ENCODE measurements at regions not wholly inside any gene's neighbourhood (a gene's known extent, or its start where the extent isn't known, plus 50 kb on each side); places are given as distances from the start of the nearest gene placed in this dataset.

DNA sequence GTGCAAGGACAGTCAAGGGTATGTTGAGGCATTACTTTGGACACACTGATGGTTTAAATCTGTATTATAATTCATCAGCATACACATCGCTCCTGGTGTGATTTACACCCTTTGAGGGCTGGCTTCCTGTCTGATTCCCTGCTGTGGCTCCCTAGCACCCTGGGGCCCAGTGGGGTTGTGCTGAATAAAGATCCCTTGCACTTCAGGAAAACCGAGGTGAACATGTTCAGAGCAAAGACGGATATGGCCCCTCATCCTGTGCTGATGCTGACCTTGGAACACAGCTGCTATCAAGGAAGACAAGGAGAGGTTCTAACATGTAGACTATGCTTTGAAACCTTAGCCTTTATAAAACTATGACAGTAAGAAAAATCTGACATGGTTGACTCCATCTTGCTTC is 84.6 kb upstream of the UNC5B start:
- DNase-seq = no peak

DNA sequence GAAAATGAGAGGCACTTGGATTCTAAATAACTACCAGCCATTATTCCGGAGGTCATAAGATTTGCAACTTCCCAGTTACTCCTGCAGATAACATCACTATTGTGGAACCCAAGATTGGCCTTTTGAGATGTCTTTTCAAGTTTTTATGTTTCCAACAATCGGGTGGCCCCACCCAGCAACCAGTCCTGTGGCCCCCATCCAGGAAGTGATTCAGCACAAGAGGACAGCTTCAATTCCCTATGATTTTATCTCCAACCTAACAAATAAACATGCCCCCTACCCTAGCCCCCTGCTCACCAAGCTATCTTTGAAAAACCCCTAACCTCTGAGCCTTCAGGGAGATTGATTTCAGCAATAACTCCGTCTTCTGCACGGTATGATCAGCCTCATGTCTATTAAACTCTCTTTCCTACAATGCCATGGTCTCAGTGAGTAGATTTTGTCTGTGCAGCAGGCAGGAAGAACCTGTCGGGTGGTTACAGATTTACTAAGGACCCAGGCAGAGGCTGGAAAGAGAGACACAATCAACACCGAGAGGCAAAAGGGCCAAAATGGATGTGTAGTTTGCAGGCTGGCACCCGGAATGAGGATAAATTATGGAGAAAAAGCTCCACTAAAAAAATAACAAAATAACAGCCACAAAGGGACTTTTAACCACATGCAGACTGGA is 83.9 kb upstream of the UNC5B start:
- DNase-seq = no peak

DNA sequence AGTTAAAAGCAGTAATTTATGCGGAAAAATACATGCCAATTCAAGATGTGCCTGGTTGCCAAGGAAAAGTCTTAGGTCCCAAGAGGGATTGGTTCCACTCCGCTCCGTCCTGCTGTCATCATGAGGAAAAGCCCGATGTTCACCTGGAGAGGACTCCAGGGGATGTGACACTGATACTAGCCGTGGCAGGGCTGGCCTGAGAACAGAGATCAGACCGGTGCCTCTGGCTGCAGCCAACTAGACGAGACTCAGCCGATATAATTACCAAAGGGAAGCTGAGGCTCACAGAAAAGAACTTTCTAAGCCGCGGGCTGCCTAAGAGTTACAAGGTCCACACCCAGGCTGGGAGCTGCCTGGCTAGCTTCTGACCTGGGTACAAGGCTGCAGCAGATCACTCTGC is 81.3 kb upstream of the UNC5B start:
- no peak for DNase-seq

DNA sequence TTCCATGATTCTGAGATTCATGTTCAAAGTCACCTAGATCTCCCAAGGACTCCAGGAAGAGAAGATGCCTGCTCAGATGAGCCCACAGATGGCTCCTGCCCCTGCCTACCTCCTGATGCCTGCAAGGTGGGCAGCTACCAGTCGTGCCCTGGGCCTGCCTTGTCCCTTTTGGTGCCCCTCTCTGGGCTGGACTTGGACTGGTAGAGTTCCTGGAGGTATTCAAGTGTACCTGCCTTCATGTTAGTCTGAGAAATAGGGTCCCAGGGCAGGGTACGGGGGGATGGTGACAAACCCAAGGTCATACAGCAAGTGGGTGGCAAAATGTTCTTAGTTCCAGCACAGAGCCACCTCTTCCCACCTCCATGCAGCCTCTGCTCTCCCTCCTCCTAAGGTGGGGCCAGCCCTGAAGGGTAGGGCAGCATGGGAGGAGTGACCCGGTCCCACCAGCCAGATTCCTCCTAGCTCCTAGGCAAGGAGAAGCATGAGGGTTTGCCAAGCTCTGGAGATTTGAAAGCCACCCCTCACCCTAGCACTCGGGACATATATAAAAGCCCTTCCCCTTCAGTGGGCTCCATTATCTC is 80.8 kb upstream of the UNC5B start:
- no peak for DNase-seq

DNA sequence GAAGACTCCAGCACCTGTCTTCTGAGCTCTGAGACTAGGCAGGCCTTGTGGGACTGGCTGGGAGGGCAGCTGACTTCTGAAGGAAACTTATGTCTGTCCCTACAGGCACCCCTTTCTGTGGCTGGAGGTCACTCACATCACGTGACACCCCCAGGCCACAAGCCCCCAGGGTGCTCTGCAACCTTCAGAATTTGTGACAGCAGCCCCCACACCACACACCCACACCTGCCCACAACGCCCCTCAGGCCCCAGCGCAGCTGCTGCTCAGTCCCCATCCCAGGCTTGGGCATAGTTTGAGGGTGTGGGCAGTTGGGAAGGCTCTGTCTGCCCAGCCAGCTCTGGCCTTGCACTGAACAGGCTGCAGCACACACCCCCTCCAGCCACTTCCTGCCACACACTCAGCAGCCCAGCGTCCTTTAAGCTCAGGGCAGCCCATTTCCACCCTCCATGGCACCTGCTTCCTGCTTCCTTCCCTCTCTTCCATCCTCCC is 80.0 kb upstream of the UNC5B start:
- DNase-seq = no peak

DNA sequence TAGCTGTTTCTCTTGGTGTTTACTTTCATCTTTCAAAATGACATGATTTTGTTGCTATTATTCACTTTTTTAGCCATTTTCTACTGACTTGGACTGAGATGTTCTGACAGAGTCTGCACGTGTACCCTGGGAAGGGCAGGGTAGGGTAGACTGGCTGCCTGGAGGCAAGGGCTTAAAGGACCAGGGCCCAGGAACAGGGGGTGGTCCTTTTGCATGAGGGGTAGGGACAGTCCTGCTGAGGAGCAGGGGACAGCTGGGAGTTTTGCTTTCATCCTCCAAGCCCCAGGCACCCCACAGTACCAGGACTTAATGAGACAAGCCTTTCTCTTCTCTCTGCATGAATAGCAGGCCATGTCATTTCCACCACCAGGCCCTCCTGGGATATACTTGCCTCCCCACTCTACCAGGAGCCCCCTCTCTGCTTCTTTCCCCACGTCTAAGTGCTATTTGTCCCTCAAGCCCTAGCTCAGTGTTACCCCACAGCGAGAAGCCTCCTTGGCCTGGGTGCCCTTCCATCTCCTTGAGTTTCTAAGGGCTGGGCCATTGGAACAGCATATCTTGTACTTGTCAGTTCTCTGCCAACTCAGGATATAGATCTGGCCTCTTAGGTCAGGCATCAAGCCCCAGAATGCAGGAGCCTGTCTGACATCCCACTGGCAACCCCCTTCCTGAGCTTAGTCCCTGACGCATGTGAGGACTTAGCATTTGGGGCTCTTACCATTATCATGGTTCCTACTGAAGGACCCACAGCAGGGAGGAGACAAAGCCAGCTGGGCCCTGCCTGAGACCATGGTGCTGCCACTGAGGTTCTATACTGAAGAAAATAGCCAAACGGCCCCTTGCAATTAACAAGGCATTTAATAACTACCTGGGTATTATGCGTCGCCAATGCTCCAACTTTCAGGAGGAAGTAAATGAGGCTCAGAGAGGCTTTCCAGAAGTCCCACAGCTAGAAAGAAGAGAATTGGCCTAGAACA is 78.4 kb upstream of the UNC5B start:
- DNase-seq = no peak

DNA sequence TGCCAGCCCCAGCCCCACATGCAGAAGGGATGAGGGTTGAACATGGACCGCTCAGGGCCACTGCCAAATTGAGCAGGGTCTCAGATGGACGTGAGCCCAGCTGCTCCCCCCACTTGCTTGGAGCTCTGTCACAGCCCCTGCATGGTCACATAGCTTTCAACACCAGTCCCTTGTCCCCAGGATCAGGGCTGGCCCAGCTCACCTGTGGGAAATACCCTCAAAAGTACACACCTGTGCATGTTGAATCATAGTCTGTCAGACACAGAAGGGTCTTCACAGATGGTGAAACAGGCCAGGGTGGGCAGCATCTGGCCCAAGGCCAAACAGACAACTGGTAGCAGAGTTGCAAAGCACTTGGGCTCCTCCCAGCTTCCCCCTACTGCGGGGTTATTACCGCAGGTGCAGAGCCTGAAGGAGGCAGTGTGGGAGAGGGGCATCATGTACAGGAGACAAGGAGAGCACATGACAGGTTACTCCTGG is 77.6 kb upstream of the UNC5B start:
- no peak for DNase-seq

DNA sequence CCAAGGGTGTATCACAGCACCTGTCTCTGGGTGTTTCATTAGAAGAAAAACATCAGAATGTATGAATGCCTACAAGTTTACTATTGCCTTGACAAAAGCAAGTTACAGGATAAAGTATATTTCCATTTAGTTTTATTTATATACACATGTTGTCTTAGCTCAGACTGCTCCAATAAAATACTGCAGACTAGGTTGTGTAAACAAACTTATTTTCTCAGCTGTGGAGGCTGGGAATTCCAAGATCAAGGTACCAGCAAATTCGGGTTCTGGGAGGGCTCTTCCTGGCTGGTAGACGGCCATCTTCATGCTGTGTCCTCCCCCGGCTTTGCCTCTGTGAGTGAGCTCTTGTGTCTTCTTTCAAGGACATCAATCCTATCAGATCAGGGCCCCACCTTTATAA is 77.1 kb upstream of the UNC5B start:
- no peak for DNase-seq

DNA sequence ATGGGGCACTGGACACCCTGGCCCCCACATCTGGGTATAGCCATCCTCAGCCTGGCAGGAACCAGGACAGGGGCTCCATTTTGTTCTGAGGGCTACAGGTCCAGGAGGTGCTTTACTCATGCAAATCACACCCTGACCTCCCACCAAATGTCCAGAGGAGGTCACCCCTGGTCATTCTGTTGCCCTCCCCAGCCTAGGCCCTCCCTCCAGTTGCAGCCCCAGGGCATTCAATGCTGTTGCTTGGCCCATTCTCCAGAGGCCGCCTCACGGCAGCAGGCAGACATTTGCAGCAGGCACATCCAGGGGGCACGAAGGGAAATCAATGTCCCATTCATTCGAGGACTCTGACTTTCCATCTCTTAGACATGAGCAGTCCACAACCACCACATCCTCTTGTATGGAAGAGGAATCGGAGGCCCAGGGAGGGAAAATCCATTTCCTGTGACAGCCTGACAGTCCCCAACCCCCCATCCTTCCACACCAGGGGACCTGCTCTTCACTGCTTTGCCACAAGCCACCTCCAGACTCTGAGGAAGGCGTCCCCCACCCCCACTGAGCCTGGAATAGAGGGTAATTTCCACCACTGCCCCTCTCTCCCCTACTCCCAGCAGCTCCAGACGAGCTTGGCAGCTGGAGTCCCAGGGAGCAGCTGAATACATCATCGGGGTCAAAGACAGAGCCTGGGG is 76.2 kb upstream of the UNC5B start:
- no peak for DNase-seq

DNA sequence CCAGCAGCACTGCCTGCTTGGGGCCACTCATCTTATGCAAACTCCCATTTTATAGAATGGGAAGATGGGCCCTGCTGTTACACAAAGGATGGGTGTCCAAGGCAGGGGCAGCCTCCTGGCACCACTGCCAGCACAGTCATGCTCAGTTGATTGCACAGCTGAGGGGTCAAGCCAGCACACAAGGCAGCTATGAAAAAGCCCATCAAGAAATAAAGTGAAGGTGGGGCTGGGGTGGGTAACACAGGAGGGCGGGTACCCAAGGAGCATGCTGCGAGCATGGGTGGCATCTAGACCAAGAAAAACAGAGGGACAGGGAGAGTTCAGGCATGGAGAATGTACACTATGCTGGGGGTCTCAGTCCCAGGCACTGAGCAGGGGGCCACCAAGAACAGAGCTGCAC is 74.7 kb upstream of the UNC5B start:
- DNase-seq = no peak

DNA sequence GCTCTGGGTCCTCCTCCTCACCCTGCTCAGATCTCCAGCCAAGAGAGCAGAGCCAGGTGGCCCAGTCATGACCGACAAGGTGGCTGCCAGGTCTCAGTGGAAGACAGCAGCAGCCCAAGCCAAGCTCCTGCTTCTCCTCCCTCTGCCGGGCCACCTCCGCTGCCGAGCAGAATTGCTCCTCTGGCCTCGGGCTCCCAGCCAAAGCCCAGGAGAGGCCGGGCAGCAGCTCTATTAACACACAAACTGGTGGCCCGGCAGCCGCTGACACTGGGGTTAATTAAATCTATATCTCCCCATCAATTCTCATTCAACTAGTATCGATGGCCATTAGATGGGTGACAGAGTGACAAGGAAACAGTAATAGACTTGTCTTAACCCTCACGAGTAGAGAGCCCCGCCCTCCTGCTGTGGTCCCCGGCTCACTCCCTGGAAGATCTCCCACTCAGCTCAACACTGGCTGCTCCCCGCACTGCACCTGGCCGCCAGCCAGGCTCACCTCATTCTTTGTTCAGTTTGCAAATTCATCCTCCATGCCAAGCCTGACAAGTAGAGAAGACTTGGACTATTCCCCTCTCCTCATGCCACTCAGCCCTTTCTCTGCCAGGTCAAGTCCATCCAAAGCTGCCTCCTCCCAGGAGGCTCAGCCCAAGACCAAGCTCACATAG is 74.1 kb upstream of the UNC5B start:
- no peak for DNase-seq

DNA sequence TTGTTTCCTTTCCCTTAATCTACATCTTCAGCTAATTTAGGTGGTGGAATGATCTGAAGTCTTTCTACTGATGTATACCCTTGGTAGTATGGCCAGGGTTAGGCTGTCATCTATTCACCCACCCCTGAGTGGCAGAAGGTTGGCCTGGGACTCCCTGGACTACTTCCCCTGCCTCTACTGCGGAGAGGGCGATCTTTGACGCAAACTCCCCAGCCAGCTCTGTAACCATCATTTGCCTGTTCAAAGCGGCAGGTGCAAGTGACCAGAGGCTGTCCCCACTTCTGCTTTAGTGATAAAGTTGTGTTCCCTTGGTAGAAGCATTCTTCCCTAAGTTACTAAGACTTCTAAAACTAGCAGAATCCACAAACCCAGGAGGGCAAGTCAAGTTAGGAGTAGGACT is 70.8 kb upstream of the UNC5B start:
- DNase-seq = no peak

DNA sequence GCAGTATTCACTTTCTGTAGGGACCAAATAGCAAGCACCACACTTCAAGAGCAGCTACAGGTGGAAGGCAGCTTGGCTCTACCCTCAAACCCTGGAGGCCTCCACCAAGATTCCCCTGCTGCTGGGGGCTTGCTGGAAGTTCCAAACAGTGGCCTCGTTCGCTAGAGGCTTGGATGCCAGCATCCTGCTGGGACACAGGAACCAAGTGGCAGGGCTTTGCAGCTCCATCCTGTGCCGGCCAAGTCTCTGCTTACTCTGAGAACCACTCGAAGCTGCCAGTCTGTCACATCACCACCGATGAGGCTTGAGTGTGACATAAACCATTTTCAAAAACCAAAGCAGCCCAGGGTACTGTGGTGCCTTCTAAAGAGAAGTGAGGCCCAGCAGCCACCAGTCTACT is 69.2 kb upstream of the UNC5B start:
- no peak for DNase-seq

DNA sequence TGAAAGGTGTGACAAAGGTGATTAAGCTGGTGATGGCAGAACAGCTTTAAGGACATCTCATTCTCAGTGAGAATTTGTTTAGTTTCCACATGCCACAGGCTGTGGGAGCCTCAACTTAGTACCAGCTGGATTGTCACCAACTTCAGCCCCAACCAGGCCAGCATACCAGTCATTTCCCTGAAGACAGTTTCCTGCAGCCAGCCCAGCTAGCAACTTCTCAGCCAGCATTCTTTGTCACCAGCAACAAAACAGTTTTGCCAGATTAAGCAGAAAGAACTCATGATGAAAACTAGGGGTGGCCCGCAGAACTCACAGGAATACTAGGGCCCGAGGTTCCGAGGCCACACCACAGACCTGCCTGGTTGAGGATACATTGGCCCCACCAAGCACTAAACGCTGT is 68.8 kb upstream of the UNC5B start:
- no peak for DNase-seq

DNA sequence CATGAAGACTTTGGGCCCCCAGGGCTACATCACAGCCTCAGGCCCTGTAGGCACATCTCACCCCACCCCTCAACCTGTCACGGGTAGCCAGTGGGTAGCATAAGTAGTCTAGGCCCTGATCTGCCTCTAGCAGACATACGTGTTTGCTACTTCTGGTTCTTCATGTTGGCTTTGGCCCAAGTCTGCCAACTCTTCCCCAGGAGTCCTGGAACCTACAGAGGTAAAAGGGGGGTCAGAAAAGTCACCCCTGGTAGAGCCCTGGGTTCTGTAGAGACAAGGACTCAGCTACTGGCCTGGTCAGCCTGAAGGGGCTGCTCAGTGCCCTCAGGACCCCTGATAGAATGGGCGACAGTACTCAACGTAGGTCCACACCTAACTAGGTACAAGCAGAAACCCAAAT is 67.5 kb upstream of the UNC5B start:
- DNase-seq = no peak

DNA sequence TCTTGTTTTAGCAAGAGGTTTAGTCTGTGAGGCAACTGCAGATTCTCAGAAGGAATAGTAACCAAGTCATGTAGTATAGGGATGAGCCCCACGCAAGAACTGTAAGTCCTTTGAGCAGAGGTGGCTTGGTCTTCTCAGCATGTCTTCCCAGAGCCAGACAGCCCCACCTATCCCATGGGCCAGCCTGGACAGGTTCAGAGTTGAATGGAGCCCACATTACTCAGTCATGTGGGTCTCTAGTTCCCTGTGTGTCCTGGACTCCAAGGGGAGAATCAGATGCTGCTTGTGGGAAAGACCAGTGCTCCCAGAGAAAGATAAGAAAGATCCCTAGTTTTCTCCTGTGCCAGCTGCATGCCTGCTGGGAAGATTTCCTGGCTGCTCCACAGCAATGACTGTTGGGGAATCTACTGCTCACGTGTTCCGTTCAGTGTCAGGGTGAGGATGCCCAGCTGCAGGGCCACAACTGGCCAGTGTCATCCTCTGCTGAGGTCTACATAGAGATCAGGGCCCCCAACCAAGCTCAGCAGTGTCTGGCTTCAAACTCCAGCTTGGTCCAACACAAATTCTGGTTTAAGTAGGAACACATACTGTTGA is 66.9 kb upstream of the UNC5B start:
- no peak for DNase-seq

DNA sequence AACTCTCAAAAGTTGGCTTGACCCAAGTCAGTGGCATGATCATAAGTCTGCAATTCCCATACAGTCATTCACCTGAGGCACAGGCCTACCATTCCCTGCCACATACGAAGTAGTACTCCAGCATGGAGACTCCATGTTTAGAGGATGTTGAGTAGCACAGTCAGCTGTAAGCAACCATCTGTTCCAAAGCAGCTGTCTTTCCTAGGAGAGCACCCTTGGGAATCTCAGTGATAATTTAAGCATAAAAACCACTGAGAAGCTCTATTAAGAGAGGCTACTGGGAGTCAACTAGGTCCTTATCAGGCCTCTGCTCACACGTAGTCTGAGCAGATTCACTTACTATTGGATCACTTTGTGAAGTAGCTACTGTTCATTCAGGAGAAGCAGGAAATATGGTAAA is 61.6 kb upstream of the UNC5B start:
- no peak for DNase-seq

DNA sequence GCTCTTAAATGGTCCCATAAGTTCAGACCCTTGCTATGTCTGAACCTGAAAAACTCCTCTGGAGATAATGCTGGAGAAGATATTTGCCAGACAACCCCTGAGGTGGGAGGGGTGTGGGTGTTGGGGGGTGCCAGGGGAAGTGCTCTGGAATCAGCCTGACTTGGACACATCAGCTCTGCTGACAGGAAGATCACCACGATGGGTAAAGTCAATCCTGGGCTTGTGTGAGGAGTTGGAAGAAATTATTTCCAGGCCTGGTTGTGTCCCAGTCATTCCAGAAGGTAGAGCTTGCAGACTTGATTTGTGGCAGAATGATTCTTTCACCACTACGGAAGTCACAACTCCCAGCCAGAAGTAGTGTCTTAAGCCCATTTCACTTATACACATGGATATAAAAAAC is 60.3 kb upstream of the UNC5B start:
- no peak for DNase-seq

DNA sequence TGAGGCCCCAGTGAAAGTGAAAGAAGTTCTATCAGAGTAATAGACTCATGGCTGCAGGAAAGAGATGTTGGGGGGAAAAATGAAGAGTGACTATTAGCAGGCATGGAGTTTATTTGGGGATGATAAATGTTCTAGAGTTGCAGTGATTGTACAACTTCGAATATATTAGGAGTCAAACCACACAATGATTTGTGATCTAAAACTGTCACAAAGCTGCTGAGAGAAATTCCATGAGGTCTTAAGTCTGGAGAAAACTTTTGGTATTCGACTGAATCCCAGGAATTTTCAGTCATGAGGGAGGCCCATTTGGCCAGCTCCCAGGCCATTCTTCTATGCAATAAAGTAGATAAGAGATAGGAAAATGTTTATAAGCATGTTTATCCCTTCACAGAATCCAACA is 55.9 kb upstream of the UNC5B start:
- no peak for DNase-seq

DNA sequence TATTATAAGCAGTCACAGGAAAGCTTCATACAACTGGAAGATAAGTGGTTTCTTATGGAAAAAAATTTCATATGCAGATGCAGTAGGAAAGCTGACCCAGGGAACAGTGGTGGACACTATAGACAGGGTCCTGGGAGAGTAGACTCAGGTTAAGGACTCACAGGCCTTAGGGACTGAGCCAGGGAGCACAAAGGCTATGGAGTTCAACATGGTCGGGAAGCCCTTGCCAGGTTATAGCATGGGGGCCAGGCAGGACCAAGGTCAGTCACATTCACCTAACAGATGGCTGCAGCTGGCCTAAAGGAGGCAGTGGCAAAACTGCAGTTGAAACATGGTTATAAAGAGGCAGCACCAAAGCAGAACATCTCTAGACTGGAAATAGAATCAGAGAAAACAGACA is 54.9 kb upstream of the UNC5B start:
- no peak for DNase-seq

DNA sequence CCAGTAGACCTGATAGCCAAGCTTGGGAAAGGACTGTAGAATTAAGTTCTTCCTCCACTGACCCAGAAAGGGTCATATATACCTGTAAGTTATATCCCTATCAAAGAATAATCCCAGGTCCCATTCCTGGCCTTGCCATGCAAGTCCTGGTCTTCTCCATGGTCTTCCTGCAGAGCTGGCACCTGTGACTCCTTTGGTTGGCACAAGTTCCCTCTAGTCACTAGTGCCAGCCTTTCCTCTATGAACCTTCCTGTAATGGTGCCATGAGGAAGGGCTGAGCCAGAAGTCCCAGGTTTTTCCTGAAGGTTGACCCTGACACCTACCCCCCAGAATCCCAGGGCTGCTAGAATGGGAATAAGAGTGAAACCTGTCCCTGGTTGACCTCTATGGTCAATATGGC is 54.1 kb upstream of the UNC5B start:
- DNase-seq = no peak

DNA sequence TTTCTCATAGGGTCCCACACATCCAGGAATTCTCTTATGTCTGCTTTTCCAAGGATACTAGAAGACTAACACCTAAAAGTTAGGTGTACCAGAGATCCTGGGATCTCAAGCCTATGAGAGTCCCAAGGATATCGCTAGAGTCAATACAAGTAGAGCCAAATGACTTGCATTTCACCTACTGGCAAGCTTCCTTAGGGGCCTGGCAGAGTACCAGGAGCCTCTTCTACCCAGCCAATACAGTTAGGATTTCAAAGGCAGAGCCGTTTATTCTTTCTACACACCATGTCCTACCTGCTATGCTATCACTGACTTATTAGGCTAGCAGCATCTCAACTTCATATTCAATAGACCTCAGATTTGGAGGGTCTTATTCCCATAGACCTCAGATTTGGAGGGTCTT is 53.5 kb upstream of the UNC5B start:
- no peak for DNase-seq

All from stimulated activated CD4-positive, alpha-beta T cell treated with anti-CD3 and anti-CD28 coated beads, Interleukin-4, amount 100 ng/mL, for 24 hours (primary cell).